ENCODE measurements at regions not wholly inside any gene's neighbourhood (a gene's known extent, or its start where the extent isn't known, plus 50 kb on each side); places are given as distances from the start of the nearest gene placed in this dataset.

DNA sequence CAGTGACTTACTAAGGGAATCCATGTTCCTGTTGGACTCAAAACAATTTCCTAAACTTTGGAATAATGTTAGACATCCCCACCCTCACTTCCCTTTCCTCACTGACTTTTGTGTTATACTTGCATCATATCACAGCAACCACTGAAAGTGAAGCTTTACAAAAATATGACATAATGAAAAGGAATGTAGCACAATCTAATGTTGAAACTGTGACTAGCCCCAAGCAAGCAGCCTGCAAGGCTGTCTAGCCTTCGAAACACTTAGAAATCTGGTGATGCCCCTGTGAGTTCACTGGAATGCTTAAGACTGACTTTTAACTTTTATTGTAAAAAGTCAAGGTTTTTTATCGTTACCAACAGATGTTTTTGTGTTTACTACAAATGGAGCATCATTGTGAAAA, 203.7 kb upstream of the ZNF385D start:
- H3K9me2 ChIP-seq = no peaks in the 10 kb centered on the region
- H3K4me2 ChIP-seq = no peak overlapping the region
- H3K4me1 ChIP-seq (ENCODE audit: control insufficient read depth in 1 of 2, insufficient read depth in 2 of 2, low read depth in 1 of 2, low read length in 1 of 2) = no peaks in the 10 kb centered on the region; a peak in 1 of 4 replicates
- no peaks in the 10 kb centered on the region for H3K27me3 ChIP-seq (ENCODE audit: insufficient read depth)
- CTCF ChIA-PET = no interaction called here
- H3F3A ChIP-seq (replicated peaks; ENCODE audit: insufficient read depth) = no peaks in the 10 kb centered on the region
- no peaks in the 10 kb centered on the region for H3K36me3 ChIP-seq (replicated peaks in 1 of 2; ENCODE audit: control insufficient read depth in 1 of 2, insufficient read depth in 2 of 2, low read length in 1 of 2)
- H3K27ac ChIP-seq (ENCODE audit: low read depth in 2 of 2, low read length in 1 of 2) = peak overlapping the region; percentile 23 to 78
- no peak overlapping the region for H3K9ac ChIP-seq
- no peaks in the 10 kb centered on the region for H3K9me3 ChIP-seq
- TF ChIP-seq FOXM1 (IDR thresholded peaks at IDR 0.05; ENCODE audit: low read depth) (no peak), SMC3 (IDR thresholded peaks at IDR 0.05; ENCODE audit: low read depth, low read length) (no peak), SIN3A (IDR thresholded peaks at IDR 0.05; ENCODE audit: borderline replicate concordance, low read depth, low read length) (no peak), NRF1 (IDR thresholded peaks at IDR 0.05; ENCODE audit: low read depth, low read length) (no peak), FOXJ3 (CRISPR knock-in tag; IDR thresholded peaks at IDR 0.05) (no peak), RAD21 (IDR thresholded peaks at IDR 0.05; ENCODE audit: low read length) (no peak), TCF12 (IDR thresholded peaks at IDR 0.05) (no peak)
- TF ChIP-seq, protein P1, sequence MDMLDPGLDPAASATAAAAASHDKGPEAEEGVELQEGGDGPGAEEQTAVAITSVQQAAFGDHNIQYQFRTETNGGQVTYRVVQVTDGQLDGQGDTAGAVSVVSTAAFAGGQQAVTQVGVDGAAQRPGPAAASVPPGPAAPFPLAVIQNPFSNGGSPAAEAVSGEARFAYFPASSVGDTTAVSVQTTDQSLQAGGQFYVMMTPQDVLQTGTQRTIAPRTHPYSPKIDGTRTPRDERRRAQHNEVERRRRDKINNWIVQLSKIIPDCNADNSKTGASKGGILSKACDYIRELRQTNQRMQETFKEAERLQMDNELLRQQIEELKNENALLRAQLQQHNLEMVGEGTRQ (IDR thresholded peaks at IDR 0.05; ENCODE audit: borderline replicate concordance, low read depth, low read length) = no peak
- TF ChIP-seq, protein P2, sequence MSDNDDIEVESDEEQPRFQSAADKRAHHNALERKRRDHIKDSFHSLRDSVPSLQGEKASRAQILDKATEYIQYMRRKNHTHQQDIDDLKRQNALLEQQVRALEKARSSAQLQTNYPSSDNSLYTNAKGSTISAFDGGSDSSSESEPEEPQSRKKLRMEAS (IDR thresholded peaks at IDR 0.05; ENCODE audit: low read depth) = no peak
- TF ChIP-seq, protein P3, sequence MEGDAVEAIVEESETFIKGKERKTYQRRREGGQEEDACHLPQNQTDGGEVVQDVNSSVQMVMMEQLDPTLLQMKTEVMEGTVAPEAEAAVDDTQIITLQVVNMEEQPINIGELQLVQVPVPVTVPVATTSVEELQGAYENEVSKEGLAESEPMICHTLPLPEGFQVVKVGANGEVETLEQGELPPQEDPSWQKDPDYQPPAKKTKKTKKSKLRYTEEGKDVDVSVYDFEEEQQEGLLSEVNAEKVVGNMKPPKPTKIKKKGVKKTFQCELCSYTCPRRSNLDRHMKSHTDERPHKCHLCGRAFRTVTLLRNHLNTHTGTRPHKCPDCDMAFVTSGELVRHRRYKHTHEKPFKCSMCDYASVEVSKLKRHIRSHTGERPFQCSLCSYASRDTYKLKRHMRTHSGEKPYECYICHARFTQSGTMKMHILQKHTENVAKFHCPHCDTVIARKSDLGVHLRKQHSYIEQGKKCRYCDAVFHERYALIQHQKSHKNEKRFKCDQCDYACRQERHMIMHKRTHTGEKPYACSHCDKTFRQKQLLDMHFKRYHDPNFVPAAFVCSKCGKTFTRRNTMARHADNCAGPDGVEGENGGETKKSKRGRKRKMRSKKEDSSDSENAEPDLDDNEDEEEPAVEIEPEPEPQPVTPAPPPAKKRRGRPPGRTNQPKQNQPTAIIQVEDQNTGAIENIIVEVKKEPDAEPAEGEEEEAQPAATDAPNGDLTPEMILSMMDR (IDR thresholded peaks at IDR 0.05) = no peak
- no peaks in the 10 kb centered on the region for H3K79me2 ChIP-seq (ENCODE audit: insufficient read depth)
- H2AFZ ChIP-seq (ENCODE audit: low read depth) = peak overlapping the region; percentile 14
- POLR2A ChIA-PET = no interaction called here
- H3K4me3 ChIP-seq (ENCODE audit: low read depth in 2 of 2, low read length in 1 of 2) = no peak overlapping the region
- no peak for DNase-seq
- WGBS (ENCODE audit: low lambda C conversion rate) = 33% methylated on average over 2 of the region's 2 CpGs
- H4K20me1 ChIP-seq (ENCODE audit: insufficient read depth) = no peaks in the 10 kb centered on the region

DNA sequence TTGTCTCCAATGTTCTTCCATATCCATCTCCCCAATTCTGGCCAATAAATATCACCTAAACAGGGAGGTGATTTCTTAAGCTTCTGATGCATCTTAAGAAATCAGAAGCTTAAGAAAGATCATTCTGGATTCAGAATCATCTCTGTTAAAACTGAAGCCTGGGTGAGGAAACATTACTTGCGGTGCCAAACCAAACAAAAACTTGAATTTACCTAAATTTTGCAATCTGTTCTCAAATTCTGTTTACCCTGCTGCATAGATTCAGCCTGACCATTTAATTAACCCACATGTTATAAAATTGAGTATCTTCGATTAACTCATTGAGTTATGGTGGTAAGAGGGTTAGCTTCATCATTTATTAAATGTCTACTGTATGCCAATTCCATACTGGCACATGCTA, 204.4 kb upstream of the ZNF385D start:
- DNase-seq = no peak
- no peaks in the 10 kb centered on the region for H3K79me2 ChIP-seq (ENCODE audit: insufficient read depth)
- CTCF ChIA-PET = no interaction called here
- H2AFZ ChIP-seq (ENCODE audit: low read depth) = no peak overlapping the region; the same call in 1 of the 2 replicates
- H3K9me2 ChIP-seq = no peaks in the 10 kb centered on the region
- H3K9me3 ChIP-seq = no peaks in the 10 kb centered on the region
- H3K4me1 ChIP-seq (ENCODE audit: control insufficient read depth in 1 of 2, insufficient read depth in 2 of 2, low read depth in 1 of 2, low read length in 1 of 2) = no peaks in the 10 kb centered on the region; a peak in 1 of 4 replicates
- H3K4me3 ChIP-seq (ENCODE audit: low read depth in 2 of 2, low read length in 1 of 2) = no peak overlapping the region
- 55% methylated on average over 2 of the region's 2 CpGs for WGBS (ENCODE audit: low lambda C conversion rate)
- no peaks in the 10 kb centered on the region for H3K36me3 ChIP-seq (replicated peaks in 1 of 2; ENCODE audit: control insufficient read depth in 1 of 2, insufficient read depth in 2 of 2, low read length in 1 of 2)
- H3K27me3 ChIP-seq (ENCODE audit: insufficient read depth) = no peaks in the 10 kb centered on the region
- no peaks in the 10 kb centered on the region for H4K20me1 ChIP-seq (ENCODE audit: insufficient read depth)
- no peak overlapping the region for H3K4me2 ChIP-seq
- POLR2A ChIA-PET = no interaction called here
- H3K27ac ChIP-seq (ENCODE audit: low read depth in 2 of 2, low read length in 1 of 2) = no peak overlapping the region
- H3F3A ChIP-seq (replicated peaks; ENCODE audit: insufficient read depth) = no peaks in the 10 kb centered on the region
- H3K9ac ChIP-seq = no peak overlapping the region
- TF ChIP-seq, protein P3 (IDR thresholded peaks at IDR 0.05) = no peak
- TF ChIP-seq, protein P1 (IDR thresholded peaks at IDR 0.05; ENCODE audit: borderline replicate concordance, low read depth, low read length) = no peak

All from SK-N-SH (cell line).